Stimulated activated CD4-positive, alpha-beta T cell treated with anti-CD3 and anti-CD28 coated beads, Interleukin-1b, Interleukin-23, amount 100 ng/mL, for 1 hour (primary cell): ENCODE measurements at regions not wholly inside any gene's neighbourhood (a gene's known extent, or its start where the extent isn't known, plus 50 kb on each side); places are given as distances from the start of the nearest gene placed in this dataset.
"Not testable (repeated sequence)": the region's sequence is repeated elsewhere in the genome, so short reads cannot be mapped to it uniquely, and the experiment has no call there.

Source experiments
- DNase-seq, 2 donors: peaks; one replicate each; pipeline ENCODE4 v3.0.0-alpha.2; 2020; ENCODE audit warnings: low read depth in 2 of 2

DNA sequence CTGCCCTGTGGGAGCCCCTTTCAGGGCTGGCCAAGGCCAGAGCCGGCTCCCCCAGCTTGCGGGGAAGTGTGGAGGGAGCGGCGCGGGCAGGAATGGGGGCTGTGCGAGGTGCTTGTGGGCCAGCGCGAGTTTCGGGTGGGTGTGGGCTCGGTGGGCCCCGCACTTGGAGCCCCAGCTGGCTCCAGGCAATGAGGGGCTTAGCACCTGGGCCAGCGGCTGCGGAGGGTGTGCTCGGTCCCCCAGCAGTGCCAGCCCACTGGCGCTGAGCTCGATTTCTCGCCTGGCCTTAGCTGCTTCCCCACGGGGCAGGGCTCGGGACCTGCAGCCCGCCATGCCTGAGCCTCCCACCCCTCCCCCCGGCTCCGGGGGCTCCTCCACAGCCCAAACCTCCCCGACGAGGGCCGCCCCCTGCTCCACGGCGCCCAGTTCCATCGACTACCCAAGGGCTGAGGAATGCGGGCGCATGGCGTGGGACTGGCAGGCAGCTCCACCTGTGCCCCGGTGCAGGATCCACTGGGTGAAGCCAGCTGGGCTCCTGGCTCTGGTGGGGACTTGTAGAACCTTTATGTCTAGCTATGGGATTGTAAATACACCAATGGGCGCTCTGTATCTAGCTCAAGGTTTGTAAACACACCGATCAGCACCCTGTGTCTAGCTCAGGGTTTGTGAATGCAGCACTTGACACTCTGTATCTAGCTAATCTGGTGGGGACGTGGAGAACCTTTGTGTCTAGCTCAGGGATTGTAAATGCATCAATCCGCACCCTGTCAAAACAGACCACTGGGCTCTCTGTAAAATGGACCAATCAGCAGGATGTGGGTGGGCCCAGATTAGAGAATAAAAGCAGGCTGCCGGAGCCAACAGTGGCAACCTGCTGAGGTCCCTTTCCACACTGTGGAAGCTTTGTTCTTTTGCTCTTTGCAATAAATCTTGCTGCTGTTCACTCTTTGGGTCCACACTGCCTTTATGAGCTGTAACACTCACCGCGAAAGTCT lies 1379.1 kb downstream of the RAPGEF2 start:
- not testable (repeated sequence) for DNase-seq

DNA sequence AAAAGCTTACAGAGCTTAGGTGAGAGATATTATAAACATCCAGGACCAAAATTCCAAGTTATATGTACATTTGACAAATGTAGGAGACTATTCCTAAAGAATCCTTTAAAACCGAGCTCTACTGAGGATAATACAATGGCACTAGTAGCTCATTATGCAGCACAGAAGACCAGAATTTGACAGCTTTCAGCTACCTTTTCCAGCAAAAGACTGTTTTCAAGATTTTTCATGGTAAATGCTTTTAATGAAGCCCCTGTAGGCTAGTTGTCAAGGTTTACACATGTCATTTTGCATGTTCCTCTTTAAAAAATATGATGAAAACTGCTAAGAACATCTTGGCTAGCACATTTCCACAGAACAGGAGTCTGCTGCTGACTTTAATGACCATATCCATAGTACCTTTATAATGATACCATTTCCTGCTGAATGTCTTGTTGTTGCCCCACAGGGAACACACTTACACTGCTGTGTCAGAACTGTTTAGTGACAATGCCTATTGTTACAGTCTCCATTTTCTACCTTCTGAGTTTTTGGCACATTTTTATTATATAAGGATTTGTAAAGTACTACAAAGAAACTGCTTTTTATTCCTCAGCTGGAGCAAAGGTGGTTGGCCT lies 1382.3 kb downstream of the RAPGEF2 start:
- no peak for DNase-seq

DNA sequence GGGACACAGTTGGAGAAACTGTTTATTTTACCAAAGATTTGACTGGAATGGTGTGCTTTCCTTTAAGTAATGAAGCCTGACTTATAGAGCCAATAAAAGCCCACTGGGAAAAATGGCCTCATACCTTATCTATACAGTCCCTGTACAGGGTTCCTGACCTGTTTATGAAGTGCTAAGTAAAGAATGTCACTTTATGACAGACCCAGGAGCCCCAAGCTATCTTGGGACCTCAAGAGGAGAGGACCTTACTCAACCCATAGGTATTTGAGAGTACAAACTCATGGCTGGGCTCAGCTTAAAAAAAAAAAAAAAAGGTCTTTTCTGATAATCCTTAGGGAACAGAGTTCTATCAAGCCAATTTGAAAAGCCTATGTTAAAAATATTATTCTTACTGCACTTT lies 1389.3 kb downstream of the RAPGEF2 start:
- DNase-seq, result no peak

DNA sequence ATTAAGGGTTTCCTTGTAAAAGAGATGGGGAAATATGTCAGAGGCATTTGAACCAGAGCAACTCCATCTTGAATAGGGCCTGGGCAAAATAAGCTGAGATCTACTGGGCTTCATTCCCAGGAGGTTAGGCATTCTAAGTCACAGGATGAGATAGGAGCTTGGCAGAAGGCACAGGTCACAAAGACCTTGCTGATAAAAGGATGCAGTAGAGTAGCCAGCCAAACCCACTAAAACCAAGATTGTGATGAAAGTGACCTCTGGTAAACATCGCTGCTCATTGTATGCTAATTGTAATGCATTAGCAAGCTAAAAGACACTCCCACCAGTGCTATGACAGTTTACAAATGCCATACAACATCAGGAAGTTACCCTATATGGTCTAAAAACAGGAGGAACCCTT lies 1390.3 kb downstream of the RAPGEF2 start:
- no peak for DNase-seq

DNA sequence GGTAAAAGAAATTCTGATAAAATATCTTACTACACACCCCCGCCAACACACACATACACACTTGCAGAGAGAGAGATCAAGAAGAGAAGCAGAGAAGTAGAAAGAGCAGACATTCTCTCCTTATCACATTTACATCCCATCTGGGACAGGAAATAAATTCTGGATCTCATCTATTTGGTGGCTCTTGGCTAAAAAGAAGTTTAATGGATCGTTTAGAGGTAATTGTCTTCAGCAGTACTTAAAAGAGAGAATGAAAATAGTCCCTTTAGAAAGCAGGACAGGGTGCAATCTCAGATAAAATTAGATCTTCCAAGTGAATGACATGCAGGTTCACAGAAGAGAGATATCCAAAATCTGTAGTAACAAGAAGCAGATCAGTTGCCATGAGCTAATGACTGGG lies 1392.5 kb downstream of the RAPGEF2 start:
- DNase-seq, result no peak

DNA sequence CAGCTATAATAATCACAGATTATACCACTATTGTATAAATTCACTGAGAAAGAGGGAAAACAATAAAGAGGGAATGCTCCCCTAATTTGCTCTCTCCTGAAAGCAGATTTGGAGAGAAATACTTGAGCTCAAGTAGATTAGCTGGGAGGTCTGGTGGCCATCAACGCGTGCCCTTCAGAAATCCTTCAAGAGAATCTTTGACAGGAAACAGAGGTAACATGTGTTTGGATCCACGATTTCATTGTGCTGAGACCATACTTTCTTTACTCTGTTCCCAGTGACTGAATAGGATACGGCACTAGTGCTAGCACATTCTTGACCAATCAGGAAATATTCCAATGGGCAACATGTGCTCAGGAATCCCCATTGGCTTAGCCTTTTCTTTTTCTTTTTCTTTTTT lies 1395.3 kb downstream of the RAPGEF2 start:
- no peak for DNase-seq

DNA sequence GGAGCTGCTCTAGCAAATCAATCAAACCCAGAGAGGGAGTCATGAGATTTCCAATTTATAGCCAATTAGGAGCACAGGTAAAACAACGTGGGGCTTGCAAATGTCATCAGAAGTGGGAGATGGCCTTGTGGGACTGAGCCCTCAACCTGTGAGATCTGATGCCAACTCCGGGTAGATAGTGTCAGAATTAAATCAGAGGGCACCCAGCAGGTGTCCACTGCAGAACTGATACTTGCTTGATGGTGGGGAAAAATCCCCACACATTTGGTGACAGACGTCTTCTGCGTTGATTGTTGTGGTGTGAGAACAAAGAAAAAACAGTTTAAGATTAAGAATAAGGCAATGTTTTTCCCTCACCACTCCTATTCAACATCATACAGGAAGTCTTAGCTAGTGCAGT lies 1402.8 kb downstream of the RAPGEF2 start:
- no peak for DNase-seq

DNA sequence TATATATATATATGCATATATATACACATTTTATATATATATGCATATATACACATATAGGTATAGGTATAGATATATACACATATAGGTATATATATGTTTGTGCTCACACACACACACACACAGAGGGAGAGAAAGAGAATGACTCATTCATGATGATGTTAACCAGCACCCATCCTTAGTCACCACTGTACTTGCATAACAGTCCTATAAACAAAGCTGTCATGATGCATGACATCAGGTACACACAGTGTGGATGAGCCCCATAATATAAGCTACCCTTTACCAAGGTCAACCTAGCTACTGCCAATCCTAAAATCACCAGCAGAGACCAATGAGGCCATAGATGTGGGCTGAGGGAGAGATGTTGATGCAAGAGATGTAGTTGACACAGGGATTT lies 1408.0 kb downstream of the RAPGEF2 start:
- DNase-seq, result no peak

DNA sequence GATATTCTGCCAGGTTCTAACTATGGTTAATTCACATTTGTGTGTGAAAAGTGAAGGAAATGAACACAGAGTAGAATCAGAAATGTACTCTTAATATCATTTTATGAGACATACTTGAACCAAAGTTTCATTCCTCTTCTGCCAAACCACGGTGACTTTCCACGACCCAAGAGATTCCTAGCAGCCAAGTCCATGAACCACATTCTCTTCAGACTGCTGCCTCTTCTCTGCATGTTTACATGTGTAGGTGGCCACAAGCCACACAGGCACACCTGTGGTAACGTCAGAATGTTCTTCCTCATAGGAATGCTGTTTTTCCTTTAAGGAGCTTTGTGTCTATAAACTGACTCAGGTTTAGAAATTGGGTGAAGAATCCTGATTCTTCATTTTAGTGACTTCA lies 1411.2 kb downstream of the RAPGEF2 start:
- DNase-seq, result no peak

DNA sequence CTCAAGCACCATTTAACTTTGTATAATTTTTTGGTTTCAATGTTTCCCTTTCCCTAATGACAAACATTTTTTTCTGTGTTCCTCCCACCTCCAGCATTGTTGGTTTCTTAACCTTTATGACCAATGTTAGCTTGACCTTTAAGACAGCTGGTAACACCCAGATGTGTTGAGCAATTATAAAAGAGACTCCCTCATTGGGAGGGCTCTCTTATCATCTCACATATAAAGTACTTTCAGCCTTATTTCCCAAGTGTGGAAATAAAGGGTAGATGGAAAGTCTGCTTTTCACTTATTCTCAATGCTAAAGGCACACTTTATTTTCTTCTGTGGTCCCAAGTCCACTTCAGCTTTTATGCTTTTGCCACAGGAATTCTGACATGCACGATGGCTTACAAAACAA lies 1420.4 kb downstream of the RAPGEF2 start:
- no peak for DNase-seq

DNA sequence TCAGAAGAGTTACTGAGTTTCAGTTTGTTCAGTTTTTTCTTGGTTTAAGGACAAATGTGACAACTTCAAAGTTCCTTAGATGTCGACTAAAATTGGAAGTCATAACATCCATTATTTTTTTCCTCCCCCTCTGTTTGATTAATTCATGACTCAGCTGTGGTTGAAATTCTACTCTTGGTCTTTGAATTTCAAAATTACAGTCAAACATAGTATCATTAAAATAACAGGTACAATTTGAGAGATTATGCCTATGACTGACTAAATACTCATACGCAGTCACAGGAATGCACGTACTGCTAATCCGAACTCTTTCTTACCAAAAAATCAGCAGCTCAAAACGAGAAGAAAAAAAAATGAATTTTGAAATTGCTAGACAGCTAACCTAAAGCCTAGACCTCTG lies 1434.8 kb downstream of the RAPGEF2 start:
- DNase-seq, result no peak

DNA sequence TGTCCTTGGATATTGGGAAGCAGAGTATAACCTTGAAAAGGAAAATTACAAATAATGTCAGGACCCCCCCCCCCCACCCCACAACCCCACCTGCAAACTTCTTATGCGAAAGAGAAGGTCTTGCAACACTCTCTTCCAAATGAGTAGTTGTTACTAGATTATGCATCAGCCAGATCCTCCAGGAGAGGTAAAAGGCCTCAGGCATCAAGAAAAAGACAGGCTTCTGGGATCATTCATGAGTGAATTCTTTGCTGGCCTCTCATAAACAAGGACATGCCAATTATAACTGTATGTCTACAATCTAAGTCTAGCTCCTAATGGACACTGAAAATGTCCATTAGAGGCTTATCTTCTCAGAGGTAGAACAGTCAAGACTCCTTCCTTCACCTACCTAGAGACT lies 1443.3 kb downstream of the RAPGEF2 start:
- DNase-seq, result no peak

DNA sequence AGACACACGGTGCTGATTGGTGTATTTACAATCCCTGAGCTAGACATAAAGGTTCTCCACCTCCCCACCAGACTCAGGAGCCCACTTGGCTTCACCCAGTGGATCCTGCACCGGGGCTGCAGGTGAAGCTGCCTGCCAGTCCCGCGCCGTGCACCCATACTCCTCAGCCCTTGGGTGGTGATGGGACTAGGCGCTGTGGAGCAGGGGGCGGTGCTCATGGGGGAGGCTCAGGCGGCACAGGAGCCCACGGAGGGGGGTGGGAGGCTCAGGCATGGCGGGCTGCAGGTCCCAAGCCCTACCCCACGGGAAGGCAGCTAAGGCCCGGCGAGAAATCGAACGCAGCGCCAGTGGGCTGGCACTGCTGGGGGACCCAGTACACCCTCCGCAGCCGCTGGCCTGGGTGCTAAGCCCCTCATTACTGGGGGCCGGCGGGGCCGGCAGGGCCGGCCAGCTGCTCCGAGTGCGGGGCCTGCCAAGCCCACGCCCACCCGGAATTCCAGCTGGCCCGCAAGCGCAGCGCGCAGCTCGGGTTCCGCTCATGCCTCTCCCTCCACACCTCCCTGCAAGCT lies 1447.2 kb downstream of the RAPGEF2 start:
- not testable (repeated sequence) for DNase-seq

DNA sequence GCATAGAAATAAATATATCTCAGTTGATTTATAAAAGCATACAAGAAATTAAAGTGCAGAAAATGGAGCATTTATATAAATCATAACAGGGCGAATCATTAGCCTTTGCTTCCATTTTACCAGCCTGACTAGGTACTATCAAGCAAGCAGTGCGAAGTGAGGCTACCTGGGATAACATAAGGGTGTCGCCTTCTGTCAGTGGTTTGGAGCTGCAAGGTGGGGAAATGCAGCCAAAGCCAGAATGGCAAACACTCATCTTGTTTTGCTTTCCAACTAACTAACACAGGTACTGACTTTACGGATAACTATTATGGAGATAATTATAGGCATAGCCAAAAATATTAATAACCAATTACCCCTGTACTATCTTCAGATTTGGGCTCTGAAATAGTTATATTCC lies 1459.8 kb downstream of the RAPGEF2 start:
- no peak for DNase-seq

DNA sequence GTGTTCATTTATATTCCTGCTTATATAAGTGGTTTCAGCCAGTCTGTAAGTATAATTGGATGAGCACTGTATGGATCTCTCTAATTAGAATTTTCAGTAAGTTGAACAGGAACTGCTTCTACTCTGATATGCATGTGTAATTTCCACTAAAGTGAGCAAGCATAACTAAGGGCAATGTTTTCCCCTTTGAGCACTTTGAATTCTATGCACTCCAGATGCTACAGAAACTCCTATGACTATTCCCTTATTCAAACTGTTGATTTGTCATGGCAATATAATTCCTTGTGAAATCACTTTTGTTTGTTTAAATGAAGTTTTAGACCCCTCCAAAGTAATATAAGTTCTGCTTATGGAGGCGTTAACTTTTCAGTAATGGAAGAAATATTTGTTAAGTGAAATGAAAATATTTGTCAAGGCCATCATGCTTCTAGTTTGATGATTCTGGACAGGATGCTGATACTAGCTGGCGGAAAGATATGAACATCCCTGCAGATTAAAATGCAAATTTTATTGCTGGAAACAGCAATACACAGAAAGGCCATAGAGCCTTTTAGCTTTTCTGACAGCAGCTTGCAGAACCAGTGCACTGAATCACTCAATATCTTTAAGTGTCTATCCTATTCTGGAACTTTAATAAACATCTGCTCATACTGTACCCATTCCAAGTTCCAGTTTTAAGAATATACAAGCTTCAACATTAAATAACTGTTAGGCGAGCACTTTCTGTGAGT lies 1460.8 kb downstream of the RAPGEF2 start:
- no peak for DNase-seq

DNA sequence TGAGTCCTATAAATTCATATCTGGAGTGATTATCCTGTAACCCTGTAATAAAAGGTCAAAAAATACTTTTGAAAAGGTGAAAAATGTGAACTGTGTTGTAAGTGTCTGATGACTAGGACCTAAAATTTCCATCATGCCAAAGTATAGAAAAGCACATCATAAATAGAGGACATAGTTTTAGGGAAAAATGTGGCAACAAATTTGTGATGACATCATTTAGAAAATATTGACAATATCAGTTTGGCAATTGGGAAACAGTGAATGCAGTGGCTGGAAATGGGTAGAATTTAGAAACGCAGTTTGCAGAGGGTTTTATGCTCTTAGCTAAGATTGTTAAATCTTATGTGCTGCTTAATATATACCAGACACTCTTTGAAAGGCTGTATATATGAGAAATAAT lies 1464.8 kb downstream of the RAPGEF2 start:
- no peak for DNase-seq

DNA sequence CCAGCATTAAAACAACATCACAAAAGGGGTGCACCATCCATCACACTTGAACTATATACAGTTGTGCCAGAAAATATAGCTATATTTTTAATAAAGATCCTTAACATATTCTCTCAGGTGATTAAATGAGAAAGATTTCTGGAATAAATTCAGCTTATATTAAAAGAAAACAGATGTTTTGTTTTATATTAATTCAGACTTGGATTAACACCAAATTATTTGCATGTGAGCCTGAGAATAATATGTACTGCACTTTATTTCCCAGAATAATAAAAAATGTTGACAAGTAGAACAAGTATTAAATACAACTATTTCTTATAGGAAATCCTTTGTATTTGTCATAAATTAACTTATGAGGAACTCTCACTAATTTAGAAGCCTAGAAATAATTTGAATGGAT lies 1467.4 kb downstream of the RAPGEF2 start:
- no peak for DNase-seq

DNA sequence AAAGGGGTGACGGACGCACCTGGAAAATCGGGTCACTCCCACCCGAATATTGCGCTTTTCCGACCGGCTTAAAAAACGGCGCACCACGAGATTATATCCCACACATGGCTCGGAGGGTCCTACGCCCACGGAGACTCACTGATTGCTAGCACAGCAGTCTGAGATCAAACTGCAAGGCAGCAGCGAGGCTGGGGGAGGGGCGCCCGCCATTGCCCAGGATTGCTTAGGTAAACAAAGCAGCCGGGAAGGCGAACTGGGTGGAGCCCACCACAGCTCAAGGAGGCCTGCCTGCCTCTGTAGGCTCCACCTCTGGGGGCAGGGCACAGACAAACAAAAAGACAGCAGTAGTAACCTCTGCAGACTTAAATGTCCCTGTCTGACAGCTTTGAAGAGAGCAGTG lies 1471.4 kb downstream of the RAPGEF2 start:
- not testable (repeated sequence) for DNase-seq

DNA sequence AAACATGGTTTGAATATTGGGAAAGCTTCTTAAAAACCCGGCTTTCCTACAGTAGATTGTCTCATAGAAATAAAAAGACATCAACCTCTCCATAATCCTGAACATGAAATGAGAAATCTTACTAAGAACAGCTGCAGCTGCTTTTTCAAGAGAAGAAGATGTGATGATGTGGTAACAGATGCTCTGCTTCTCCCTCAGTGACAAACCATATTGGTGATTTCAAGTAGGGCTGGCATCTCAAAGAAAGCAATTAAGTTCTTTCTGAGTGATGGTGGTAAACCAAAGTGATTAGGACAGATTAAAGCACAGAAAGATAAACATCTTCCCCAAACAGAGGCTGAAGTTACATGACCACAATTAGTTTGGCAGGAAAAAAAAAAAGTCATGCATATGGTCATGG lies 1477.7 kb downstream of the RAPGEF2 start:
- DNase-seq, result no peak

DNA sequence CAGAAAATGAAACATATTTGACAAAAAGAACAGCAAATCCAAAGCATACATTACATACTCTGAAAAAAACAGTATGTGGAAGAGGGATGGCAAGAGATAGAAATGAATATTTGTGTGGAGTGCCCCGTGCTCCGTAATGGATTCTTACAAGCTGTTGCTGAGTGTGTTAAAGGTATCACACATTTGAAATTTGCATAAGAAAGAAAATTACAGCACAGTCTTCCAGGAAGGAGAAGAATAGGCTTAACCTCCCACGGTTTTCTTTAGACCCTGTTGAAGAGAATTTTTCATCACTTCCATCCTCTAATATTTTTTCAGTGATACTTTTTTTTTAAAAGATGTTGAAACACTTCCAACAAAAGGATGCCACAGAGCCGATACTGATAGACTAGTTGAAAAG lies 1489.4 kb downstream of the RAPGEF2 start:
- DNase-seq, result no peak

DNA sequence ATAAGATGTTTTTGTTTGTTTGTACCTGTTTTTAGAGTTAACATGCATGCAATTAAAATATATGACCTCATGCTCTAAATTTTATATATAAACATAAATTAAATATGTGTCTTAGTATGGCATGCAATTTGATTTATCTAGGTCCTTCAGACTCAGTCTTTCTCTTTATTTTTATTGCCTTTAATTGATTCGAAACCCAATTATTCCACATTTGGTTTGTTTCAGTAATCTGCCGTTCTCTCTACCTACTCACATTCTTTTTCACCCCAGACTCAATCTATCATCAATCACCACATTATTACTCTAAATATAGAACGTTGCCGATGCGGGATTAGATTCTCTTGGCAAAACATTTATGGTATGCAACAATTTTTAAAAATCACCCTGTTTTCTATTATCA lies 1492.8 kb downstream of the RAPGEF2 start:
- DNase-seq, result no peak

DNA sequence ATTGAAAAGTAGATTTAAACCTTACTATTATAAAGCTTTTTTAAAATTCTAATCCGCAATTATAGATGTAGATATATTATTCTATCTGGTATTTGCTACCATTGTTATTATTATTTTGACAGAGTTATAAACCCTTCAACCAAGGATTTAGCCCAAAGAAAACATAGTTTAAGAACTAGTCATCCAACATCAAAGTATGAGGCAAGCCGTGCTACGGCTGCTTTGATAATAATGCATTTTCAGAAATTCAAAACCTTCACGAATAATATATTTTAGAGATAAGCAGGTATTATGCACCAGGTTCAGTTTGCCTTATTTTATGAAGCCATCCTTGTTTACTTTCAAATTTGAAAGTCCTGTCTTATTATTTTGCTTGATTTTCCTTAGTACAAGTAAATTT lies 1501.7 kb downstream of the RAPGEF2 start:
- DNase-seq, result no peak
